Heart left ventricle (tissue), 13 donors: ENCODE measurements at regions not wholly inside any gene's neighbourhood (a gene's known extent, or its start where the extent isn't known, plus 50 kb on each side); places are given as distances from the start of the nearest gene placed in this dataset.

ENCODE experiments used
- POLR2A ChIP-seq, 2 donors: fragments of 450-650 bp; IDR thresholded peaks; one replicate each; pipeline ENCODE4 v1.6.1; 2017; ENCODE audit warnings: antibody characterized with exemption in 2 of 2, mild to moderate bottlenecking in 2 of 2, moderate library complexity in 2 of 2
- TF ChIP-seq, protein P1 (sequence below), 12 donors: fragments of 200-600 bp; sonication (generic) in 4 of 12; IDR thresholded peaks; one replicate each; pipeline versions ENCODE4 v1.5.0 to v1.8.0; 2018 to 2022; ENCODE audit warnings: antibody characterized with exemption in 12 of 12, mild to moderate bottlenecking in 5 of 12
- donor health status: ischemic (EF 13 %, LVEDD 7.1; RV severe dilation, severe dysfunction).
- donor health status: DM: no; HTN: yes; CAD: no.
- donor health status: DM: no; HTN: no; CAD: no.
- donor health status: ischemic (EF 25% LVEDD 6.9; RV normal size, moderate dysfunction).
- donor health status: ischemic (EF 25% LVEDD 5.7; RV mildly dilated, moderate dysfunction).
- donor health status: ischemic (EF 35%, LVEDD 5.7; RV mildly dilated, moderate dysfunction).
- donor health status: nonischemic (EF 11% LVEDD 7.7; RV severe dilation, severe dysfunction).
- donor health status: DM: yes; HTN: yes; CAD: no.
- donor health status: PGD.
- donor health status: ischemic (EF 29% LVEDD 5.4; RV normal size, mild dysfunction).
- donor health status: nonischemic (EF 23%, LVEDD 6.1; RV moderate dilation, normal function).

DNA sequence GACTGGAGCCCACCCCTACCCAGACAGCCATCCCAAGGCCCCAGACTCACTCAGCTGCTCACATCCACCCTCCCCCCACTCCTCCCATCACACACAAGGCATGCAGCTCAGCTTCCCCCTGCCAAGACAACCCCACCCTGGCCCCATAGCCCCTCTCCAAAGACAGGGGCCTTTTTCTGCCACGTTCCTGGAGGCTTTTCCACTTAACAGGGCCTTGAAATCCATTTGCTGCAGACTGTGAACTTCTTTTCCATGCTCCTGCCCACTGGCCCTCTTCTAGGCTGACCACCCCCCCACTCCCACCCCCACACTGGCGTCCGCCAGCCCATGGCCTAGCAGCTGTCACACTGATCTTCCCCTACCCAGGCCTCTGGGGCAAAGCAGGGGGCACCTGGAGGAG, 76.0 kb downstream of the PJA1 start:
- no peak for TF ChIP-seq POLR2A (IDR thresholded peaks at IDR 0.05)
- TF ChIP-seq, protein P1, sequence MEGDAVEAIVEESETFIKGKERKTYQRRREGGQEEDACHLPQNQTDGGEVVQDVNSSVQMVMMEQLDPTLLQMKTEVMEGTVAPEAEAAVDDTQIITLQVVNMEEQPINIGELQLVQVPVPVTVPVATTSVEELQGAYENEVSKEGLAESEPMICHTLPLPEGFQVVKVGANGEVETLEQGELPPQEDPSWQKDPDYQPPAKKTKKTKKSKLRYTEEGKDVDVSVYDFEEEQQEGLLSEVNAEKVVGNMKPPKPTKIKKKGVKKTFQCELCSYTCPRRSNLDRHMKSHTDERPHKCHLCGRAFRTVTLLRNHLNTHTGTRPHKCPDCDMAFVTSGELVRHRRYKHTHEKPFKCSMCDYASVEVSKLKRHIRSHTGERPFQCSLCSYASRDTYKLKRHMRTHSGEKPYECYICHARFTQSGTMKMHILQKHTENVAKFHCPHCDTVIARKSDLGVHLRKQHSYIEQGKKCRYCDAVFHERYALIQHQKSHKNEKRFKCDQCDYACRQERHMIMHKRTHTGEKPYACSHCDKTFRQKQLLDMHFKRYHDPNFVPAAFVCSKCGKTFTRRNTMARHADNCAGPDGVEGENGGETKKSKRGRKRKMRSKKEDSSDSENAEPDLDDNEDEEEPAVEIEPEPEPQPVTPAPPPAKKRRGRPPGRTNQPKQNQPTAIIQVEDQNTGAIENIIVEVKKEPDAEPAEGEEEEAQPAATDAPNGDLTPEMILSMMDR (IDR thresholded peaks at IDR 0.05): no peak
